Activated T-cell treated with anti-CD3 and anti-CD28 coated beads for 1 hour (primary cell): ENCODE measurements at regions not wholly inside any gene's neighbourhood (a gene's known extent, or its start where the extent isn't known, plus 50 kb on each side); places are given as distances from the start of the nearest gene placed in this dataset.
"Not testable (repeated sequence)": the region's sequence is repeated elsewhere in the genome, so short reads cannot be mapped to it uniquely, and the experiment has no call there.

ENCODE experiments used
- DNase-seq: peaks from one replicate; pipeline ENCODE4 v3.0.0-alpha.2; 2020; ENCODE audit warnings: low read depth

DNA sequence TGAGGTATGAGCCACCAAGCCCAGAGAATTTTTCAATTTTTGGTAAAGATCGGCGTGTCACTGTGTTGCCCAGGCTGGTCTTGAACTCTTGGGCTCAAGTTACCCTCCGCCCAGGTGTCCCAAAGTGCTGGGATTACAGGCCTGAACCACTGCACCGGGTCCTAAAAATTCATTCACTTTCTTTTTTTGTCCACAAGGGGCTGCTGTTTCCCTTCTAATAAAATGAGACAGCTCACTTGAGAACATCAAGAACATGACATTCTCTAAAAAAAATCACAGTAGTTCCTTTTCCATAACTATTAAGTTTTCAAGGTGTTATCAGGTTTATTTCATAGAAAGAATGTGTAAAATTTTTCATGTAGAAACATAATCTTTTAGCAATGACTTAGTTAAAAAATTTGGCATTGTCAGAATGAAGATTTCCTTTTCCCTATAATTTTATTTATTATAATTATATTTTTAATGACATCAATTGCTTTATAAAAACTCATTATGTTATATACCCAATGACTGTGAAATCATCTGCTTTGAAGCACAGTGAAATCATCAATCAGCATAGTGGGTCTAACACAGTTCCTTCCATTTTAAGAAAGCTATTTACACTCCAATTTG is 1723.8 kb upstream of the DEFB115 start:
- DNase-seq, result not testable (repeated sequence)

DNA sequence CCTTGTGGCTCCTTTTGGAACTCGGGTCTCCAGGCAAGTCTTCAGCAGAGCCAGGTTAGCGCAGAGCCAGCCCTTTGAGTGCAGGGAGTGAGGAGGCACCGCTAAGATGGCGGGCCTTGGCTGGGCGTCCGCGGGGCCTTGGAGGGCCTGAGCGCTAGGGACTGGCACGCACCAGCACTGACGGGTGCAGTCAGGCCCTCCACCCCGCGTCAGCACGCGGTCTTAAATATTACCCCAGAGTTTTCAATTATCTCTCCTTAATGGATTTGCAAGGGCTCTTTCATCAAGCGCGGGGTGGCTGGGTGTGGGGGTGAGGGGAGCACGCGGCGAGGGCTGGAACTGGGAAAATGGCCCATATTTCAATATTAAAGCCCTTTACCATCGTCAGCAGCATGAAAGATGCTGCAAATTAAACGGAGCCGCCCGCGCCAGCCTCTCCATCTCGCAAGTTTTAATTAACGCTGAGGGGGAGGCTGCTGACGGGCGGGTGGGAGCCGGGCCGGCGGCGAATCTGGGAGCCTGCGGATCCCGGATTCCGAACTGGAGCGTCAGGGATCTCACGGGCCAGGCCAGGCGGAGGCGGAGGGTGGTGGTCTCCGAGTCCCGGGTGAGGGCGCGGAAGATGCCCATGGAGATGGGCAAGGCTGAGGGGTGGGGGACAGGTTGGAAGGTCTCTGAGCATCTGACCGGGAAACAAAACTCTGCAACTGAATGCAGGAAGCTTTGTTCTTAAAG is 1690.4 kb upstream of the DEFB115 start:
- not testable (repeated sequence) for DNase-seq

DNA sequence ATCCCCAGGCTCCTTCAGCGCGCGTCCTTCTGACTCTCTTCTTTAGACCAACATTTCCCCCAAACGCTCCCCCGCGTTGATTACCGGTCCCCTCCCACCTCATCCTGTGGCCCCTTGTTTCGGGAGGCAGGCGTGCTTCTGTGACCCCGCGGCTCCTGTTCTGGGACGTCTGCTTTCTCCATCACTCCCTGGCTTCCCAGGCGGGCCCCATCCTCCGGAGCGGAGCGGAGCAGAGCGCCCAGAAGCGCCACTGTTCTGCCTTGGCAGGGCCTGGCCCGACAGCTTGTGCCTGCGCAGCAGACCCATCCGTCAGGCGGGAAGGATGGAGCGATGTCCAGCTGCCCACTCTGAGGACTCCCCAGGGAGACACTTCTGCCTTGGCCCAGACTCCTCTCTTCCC is 1689.8 kb upstream of the DEFB115 start:
- DNase-seq, result not testable (repeated sequence)

DNA sequence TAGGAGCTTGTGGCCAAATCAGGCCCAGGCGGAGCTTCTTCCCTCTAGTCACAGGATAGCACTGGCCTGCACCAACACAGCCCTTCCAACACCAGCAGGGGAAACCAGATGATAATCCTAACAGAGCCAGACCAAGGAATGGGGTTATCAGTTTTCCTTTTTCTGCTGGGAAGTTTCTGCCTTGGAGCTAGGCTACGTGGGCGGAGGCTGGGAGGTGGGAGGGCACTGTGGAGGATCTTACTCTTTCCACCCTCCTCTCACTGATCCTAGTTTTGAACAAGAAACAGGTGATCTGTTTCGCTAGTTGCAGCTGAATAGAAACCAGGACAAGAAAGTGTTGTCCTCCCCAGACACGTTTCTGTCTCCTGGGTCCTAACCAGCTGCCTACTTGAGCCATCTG is 1687.3 kb upstream of the DEFB115 start:
- not testable (repeated sequence) for DNase-seq

DNA sequence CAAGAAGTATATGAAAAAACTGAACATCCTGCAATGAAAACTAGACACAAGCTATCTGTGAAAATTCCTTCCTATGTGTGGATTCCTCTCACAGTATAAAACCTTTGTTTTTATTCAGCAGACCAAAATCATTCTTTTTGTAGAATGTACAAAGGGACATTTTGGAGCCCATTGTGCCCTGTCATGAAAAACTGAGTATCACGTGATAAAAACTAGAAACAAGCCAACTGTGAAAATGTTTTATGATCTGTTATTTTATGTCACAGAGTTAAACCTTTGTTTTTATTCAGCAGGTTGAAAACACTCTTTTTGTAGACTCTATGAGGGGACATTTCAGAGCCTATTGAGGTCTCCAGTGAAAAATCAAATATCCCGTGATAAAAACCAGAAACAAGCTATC is 1667.9 kb upstream of the DEFB115 start:
- DNase-seq, result not testable (repeated sequence)

DNA sequence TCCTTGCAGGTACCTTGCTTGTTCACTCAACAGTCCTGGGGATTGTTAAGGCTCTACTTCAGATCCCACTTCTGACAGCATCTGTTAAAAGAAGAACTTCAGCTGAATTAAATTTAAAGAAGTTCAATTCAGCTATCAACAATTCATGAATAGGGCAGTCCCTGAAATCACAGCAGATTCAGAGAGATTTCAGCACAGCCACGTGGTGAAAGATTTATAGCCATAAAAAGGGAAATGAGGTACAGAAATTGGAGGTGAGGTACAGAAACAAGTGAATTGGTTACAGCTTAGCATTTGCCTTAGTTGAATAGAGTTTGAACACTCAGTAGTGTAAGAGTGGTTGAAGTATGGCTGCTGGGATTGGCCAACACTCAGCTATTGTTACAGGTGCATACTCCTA is 1653.3 kb upstream of the DEFB115 start:
- not testable (repeated sequence) for DNase-seq

DNA sequence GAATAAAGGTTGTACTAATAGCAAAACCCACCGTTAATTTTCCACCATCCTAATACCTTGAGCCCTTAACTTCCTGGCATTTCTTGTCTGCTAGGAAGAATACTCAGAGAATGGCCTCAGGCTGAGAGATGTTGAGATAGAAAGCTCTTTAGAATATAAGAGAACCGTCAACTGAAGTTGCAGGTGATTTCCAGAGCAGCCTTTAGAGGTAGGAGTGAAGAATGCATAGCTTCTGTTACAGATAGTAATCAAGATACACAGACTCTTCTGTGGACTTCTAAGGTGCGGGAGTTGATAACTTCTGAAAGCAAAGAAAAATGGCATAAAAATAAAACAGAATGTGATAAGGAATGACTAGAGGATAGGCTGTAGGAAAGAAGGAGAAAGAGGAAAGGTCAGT is 1651.3 kb upstream of the DEFB115 start:
- DNase-seq, result not testable (repeated sequence)

DNA sequence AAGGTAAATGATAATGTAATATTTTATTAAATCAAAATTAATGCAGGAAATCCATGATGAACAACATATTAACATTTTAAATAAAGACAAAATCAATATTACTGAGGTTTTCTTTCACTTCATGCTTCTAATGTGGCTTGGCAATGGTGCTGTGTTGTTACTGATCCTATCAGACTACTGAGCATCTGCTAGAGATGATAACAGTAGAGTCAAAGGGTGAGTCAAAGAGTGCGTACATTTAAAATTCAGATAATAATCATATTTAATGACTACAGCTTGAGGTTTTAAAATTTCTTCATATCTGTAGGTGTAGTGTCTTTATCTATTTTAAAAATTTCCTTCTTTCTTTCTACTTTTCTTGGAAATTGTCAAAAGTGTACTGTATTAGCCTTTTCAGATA is 1628.1 kb upstream of the DEFB115 start:
- not testable (repeated sequence) for DNase-seq
